ACC112 (cell line): ENCODE measurements at regions not wholly inside any gene's neighbourhood (a gene's known extent, or its start where the extent isn't known, plus 50 kb on each side); places are given as distances from the start of the nearest gene placed in this dataset.

Experiments used
- H2AFZ ChIP-seq: fragments of 200-600 bp; sonication (generic); one replicate; pipeline ENCODE4 v1.6.0; 2017; ENCODE audit warnings: antibody characterized with exemption, low read length; ENCODE audit not compliant: unreplicated experiment
- H3K27ac ChIP-seq: fragments of 200-600 bp; sonication (generic); 2 replicates; pipeline ENCODE4 v1.5.1; 2014; ENCODE audit warnings: low read depth, mild to moderate bottlenecking, antibody characterized with exemption, low read length, moderate library complexity
- H3K27me3 ChIP-seq: fragments of 200-600 bp; sonication (generic); 2 replicates; pipeline ENCODE4 v1.6.1; 2014; ENCODE audit warnings: mild to moderate bottlenecking, antibody characterized with exemption, low read length, moderate library complexity, mixed read lengths; ENCODE audit not compliant: insufficient read depth
- H3K36me3 ChIP-seq: fragments of 200-600 bp; sonication (generic); 2 replicates; pipeline ENCODE4 v1.6.1; 2016; ENCODE audit warnings: mild to moderate bottlenecking, antibody characterized with exemption, low read length, moderate library complexity, mixed read lengths; ENCODE audit not compliant: insufficient read depth
- H3K4me1 ChIP-seq: fragments of 200-600 bp; sonication (generic); one replicate; pipeline ENCODE4 v1.6.1; 2016; ENCODE audit warnings: low read length, mixed read lengths; ENCODE audit not compliant: insufficient read depth, unreplicated experiment, control insufficient read depth
- H3K4me3 ChIP-seq: fragments of 200-600 bp; sonication (generic); 2 replicates; pipeline ENCODE4 v1.5.1; 2014; ENCODE audit warnings: mild to moderate bottlenecking, low read depth, low read length
- H3K79me2 ChIP-seq: fragments of 200-600 bp; sonication (generic); one replicate; pipeline ENCODE4 v1.6.0; 2016; ENCODE audit warnings: low read length; ENCODE audit not compliant: control insufficient read depth, unreplicated experiment, insufficient read depth

GRCh38 chr10:125348536-125348935 lies 188.2 kb upstream of the CTBP2 start:
- H3K4me1 ChIP-seq = no peaks in the 10 kb centered on the region
- H3K36me3 ChIP-seq = no peaks in the 10 kb centered on the region
- no peaks in the 10 kb centered on the region for H3K27me3 ChIP-seq
- no peaks in the 10 kb centered on the region for H3K79me2 ChIP-seq
- no peak overlapping the region for H3K27ac ChIP-seq
- no peak overlapping the region for H2AFZ ChIP-seq
- H3K4me3 ChIP-seq = no peak overlapping the region

- Histone ChIP-seq H3K36me3 (no peaks in the 10 kb centered on the region), H3K79me2 (no peaks in the 10 kb centered on the region), H3K4me3 (no peak overlapping the region), H2AFZ (no peak overlapping the region), H3K27me3 (no peaks in the 10 kb centered on the region), H3K4me1 (no peaks in the 10 kb centered on the region), H3K27ac (no peak overlapping the region)
These were observed 184.3 kb upstream of the CTBP2 start for GRCh38 chr10:125344573-125345171.

- Histone ChIP-seq H3K36me3 (no peaks in the 10 kb centered on the region), H3K4me1 (no peaks in the 10 kb centered on the region)
These were observed 183.6 kb upstream of the CTBP2 start for GRCh38 chr10:125343983-125344382.

DNA sequence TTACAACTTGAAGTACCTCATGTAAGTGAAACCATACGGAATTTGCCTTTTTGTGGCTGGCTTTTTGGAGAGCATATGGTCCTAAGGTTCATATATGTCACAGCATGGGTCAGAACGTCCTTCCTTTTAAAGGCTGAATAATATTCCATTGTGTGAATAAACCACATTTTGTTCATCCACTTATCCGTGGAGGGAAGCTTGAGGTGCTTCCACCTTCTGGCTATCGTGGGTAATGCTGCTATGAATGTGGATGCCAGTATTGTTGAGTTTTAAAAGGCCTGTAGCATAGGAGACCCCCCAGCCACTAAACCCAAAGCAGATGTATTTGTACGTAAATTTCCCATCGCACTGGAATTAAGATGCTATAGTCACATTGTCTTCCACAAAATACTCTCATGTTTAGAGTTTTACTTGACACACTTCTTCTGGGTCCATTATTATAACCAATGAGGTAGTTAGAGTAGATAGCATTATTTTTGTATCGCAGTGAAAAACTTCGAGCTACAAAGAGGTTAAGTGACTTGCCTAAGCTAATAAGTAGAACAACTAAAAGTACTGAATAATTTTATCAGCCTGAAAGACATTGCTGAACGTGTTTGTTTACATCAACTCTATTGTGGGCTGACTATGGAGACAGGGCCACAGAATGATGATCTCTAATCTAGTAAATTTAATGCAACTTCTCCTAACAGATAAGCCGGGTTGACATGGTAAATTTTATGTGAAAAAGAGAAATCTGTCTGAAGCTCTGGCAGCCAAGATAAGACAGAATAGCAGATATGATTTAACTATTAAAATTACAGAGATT lies 183.0 kb upstream of the CTBP2 start:
- Histone ChIP-seq H3K4me3 (no peak overlapping the region), H3K4me1 (no peaks in the 10 kb centered on the region), H3K27me3 (no peaks in the 10 kb centered on the region), H3K27ac (no peak overlapping the region), H2AFZ (no peak overlapping the region), H3K79me2 (no peaks in the 10 kb centered on the region), H3K36me3 (no peaks in the 10 kb centered on the region)

More at GRCh38 chr10:125343983-125344382, 183.6 kb upstream of the CTBP2 start:
- Histone ChIP-seq H2AFZ (no peak overlapping the region), H3K79me2 (no peaks in the 10 kb centered on the region), H3K4me3 (no peak overlapping the region), H3K27ac (no peak overlapping the region), H3K27me3 (no peaks in the 10 kb centered on the region)

DNA sequence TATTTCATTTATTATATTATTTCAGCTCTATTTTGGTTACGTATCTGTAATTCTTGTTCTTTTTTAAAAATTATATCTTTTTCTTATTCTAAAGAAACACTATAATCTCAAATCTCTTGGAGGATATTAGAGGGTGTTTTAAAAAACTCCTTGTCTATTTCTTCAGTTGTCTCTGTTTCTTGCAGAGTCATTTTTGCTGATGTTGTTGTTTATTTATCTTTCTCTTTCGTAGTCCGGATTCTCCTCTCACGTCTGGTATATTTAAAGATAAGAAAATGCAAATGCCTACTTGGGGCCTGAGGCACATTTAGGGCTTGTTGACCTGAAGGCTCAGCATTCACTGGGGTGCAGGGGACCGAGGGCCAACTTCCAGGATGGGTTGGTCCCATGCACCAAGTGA lies 181.2 kb upstream of the CTBP2 start:
- no peaks in the 10 kb centered on the region for H3K79me2 ChIP-seq
- H3K4me3 ChIP-seq = no peak overlapping the region
- H3K27ac ChIP-seq = no peak overlapping the region
- H3K4me1 ChIP-seq = no peaks in the 10 kb centered on the region
- no peaks in the 10 kb centered on the region for H3K27me3 ChIP-seq
- no peak overlapping the region for H2AFZ ChIP-seq
- no peaks in the 10 kb centered on the region for H3K36me3 ChIP-seq

DNA sequence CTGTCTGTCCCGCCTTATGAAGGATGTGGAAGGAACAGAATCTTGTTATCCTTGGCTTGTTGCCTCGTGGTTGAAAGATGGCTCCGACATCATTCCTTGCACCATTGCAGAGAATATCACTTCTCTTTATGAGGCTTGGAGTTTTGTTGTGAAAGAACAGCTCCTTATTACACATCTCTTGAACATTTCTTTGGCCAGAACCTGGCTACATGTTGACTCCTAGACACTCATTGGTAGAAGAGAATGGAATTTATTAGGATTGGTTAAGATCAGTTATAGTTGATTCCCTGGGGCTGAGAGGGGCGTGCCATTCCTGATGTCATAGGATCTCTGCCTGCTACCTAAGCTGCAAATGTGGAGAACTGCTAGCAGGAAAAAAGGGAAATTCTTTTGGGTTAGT lies 180.5 kb upstream of the CTBP2 start:
- no peaks in the 10 kb centered on the region for H3K36me3 ChIP-seq
- no peaks in the 10 kb centered on the region for H3K79me2 ChIP-seq
- H3K27ac ChIP-seq = no peak overlapping the region
- H3K27me3 ChIP-seq = no peaks in the 10 kb centered on the region
- H3K4me3 ChIP-seq = no peak overlapping the region
- no peak overlapping the region for H2AFZ ChIP-seq
- H3K4me1 ChIP-seq = no peaks in the 10 kb centered on the region

- Histone ChIP-seq H3K79me2 (no peaks in the 10 kb centered on the region), H3K36me3 (no peaks in the 10 kb centered on the region), H3K27ac (no peak overlapping the region), H3K27me3 (no peaks in the 10 kb centered on the region), H2AFZ (no peak overlapping the region), H3K4me1 (no peaks in the 10 kb centered on the region), H3K4me3 (no peak overlapping the region)
These were observed 177.1 kb upstream of the CTBP2 start for GRCh38 chr10:125337510-125337909.

GRCh38 chr10:125334545-125334944 lies 174.2 kb upstream of the CTBP2 start:
- Histone ChIP-seq H3K79me2 (no peaks in the 10 kb centered on the region), H3K4me3 (no peak overlapping the region), H3K27me3 (no peaks in the 10 kb centered on the region)

GRCh38 chr10:125333769-125334168 lies 173.4 kb upstream of the CTBP2 start:
- H3K4me1 ChIP-seq = no peaks in the 10 kb centered on the region
- no peak overlapping the region for H2AFZ ChIP-seq
- H3K27ac ChIP-seq = no peak overlapping the region
- H3K79me2 ChIP-seq = no peaks in the 10 kb centered on the region
- H3K36me3 ChIP-seq = no peaks in the 10 kb centered on the region
- no peaks in the 10 kb centered on the region for H3K27me3 ChIP-seq
- no peak overlapping the region for H3K4me3 ChIP-seq

More at GRCh38 chr10:125334545-125334944, 174.2 kb upstream of the CTBP2 start:
- no peak overlapping the region for H3K27ac ChIP-seq
- no peak overlapping the region for H2AFZ ChIP-seq
- no peaks in the 10 kb centered on the region for H3K36me3 ChIP-seq
- H3K4me1 ChIP-seq = no peaks in the 10 kb centered on the region

GRCh38 chr10:125333209-125333591 lies 172.8 kb upstream of the CTBP2 start:
- Histone ChIP-seq H3K27ac (no peak overlapping the region), H3K36me3 (no peaks in the 10 kb centered on the region), H3K27me3 (no peaks in the 10 kb centered on the region), H3K4me1 (no peaks in the 10 kb centered on the region), H2AFZ (no peak overlapping the region), H3K4me3 (no peak overlapping the region), H3K79me2 (no peaks in the 10 kb centered on the region)
